Calu3 (cell line): ENCODE measurements at regions not wholly inside any gene's neighbourhood (a gene's known extent, or its start where the extent isn't known, plus 50 kb on each side); places are given as distances from the start of the nearest gene placed in this dataset.

Experiments
- BruUV-seq: library from RNA; stranded (reverse); fragments of 400-500 nt; replicated peaks from 2 replicates; lab custom pipeline; 2021; lab: Mats Ljungman, UMichigan
- CTCF ChIA-PET: fragments of 300-600 bp; sonication (Branson Sonifier 250); formaldehyde crosslinking; loops from one replicate; lab custom pipeline; 2022; ENCODE audit warnings: antibody characterized with exemption; lab: Charles Lee
- DNase-seq: peaks from one replicate; pipeline ENCODE4 v3.0.0; 2022
- H3K27ac Mint-ChIP-seq: one replicate; pipeline ENCODE4 v1.8.0; 2022; ENCODE audit warnings: mixed read lengths; ENCODE audit not compliant: unreplicated experiment
- H3K27me3 Mint-ChIP-seq: one replicate; pipeline ENCODE4 v1.8.0; 2022; ENCODE audit warnings: mixed read lengths; ENCODE audit not compliant: unreplicated experiment
- H3K36me3 Mint-ChIP-seq: one replicate; pipeline ENCODE4 v1.8.0; 2022; ENCODE audit warnings: mild to moderate bottlenecking, moderate library complexity, mixed read lengths; ENCODE audit not compliant: insufficient read depth, unreplicated experiment
- H3K4me1 Mint-ChIP-seq: one replicate; pipeline ENCODE4 v1.8.0; 2022; ENCODE audit warnings: mild to moderate bottlenecking, low read depth, mixed read lengths; ENCODE audit not compliant: unreplicated experiment
- H3K4me3 Mint-ChIP-seq: one replicate; pipeline ENCODE4 v1.8.0; 2022; ENCODE audit warnings: mild to moderate bottlenecking, low read depth, moderate library complexity, mixed read lengths; ENCODE audit not compliant: unreplicated experiment
- H3K9me3 Mint-ChIP-seq: one replicate; pipeline ENCODE4 v1.8.0; 2022; ENCODE audit warnings: low read depth, mixed read lengths; ENCODE audit not compliant: unreplicated experiment
- intact Hi-C: fragments of 100-400 bp; cut with micrococcal nuclease; formaldehyde crosslinking; loops from one replicate; pipeline ENCODE4 v1.10.0; 2022; ENCODE audit not compliant: unreplicated experiment
- TF ChIP-seq, protein P1 (sequence below): fragments of 200-600 bp; IDR thresholded peaks from one replicate; pipeline ENCODE4 v1.8.0; 2022; ENCODE audit warnings: antibody characterized with exemption; ENCODE audit not compliant: unreplicated experiment

DNA sequence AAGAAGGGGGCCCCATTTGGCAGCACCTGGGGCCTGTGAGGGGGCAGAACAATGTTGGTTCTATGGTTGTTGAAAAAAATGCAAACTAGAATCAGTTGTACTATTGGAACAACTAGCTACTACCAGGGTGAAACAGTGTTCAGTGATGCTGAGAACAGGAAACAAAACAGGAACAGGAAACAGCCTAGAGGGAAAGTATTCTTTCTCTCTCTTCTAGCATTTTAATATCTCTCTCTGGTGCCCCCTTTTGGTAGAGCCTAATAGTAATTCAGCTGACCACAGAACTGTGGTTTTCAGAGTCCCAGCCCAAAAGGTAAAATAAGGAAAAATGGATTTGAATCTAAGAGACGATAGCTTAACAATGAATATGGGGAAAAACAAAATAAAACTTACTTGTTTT, 138.0 kb upstream of the KCNN2 start:
- Mint-ChIP-seq H3K27ac (no peak overlapping the region), H3K9me3 (peaks cover 9% of the 10 kb centered on the region), H3K27me3 (no peaks in the 10 kb centered on the region), H3K4me1 (no peaks in the 10 kb centered on the region), H3K36me3 (no peaks in the 10 kb centered on the region), H3K4me3 (no peak overlapping the region)
- TF ChIP-seq, protein P1, sequence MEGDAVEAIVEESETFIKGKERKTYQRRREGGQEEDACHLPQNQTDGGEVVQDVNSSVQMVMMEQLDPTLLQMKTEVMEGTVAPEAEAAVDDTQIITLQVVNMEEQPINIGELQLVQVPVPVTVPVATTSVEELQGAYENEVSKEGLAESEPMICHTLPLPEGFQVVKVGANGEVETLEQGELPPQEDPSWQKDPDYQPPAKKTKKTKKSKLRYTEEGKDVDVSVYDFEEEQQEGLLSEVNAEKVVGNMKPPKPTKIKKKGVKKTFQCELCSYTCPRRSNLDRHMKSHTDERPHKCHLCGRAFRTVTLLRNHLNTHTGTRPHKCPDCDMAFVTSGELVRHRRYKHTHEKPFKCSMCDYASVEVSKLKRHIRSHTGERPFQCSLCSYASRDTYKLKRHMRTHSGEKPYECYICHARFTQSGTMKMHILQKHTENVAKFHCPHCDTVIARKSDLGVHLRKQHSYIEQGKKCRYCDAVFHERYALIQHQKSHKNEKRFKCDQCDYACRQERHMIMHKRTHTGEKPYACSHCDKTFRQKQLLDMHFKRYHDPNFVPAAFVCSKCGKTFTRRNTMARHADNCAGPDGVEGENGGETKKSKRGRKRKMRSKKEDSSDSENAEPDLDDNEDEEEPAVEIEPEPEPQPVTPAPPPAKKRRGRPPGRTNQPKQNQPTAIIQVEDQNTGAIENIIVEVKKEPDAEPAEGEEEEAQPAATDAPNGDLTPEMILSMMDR, result no peak
- CTCF ChIA-PET, result no interaction called here
- intact Hi-C loops, result loop anchor here (5.0 kb wide), 1 partner anchor 122 kb away; no protein-coding TSS in a partner anchor
- BruUV-seq, result no TSS peak
- peak; percentile 15 for DNase-seq

DNA sequence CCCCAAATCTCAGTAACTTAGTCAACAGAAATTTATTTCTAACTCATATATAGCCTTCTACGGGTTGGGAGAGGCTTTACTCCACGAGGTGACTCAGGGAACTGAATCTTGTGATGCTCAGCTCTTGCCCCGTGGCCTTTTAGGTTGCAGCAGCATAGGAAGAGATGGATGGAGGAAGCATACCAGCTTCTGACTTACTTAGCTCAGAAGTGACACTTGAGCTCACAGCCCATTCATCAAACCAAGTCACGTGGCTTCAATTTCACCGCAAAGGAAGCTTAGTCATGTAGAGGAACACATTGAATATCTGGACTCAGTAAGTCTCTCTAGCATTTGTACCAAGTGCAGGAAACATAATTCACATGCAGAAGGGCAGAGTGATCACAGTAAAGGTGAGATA, 124.1 kb upstream of the KCNN2 start:
- Mint-ChIP-seq H3K4me3 (no peak overlapping the region), H3K4me1 (no peaks in the 10 kb centered on the region), H3K27me3 (no peaks in the 10 kb centered on the region), H3K36me3 (no peaks in the 10 kb centered on the region), H3K9me3 (no peaks in the 10 kb centered on the region), H3K27ac (no peak overlapping the region)
- CTCF ChIA-PET, result interaction anchor here (1.4 kb wide), 1 partner anchor 12 kb away, joined by 4 read pairs; no protein-coding TSS in a partner anchor
- no peak for DNase-seq
- BruUV-seq, result no TSS peak
- intact Hi-C loops, result no loop called here
- TF ChIP-seq, protein P1, result no peak

DNA sequence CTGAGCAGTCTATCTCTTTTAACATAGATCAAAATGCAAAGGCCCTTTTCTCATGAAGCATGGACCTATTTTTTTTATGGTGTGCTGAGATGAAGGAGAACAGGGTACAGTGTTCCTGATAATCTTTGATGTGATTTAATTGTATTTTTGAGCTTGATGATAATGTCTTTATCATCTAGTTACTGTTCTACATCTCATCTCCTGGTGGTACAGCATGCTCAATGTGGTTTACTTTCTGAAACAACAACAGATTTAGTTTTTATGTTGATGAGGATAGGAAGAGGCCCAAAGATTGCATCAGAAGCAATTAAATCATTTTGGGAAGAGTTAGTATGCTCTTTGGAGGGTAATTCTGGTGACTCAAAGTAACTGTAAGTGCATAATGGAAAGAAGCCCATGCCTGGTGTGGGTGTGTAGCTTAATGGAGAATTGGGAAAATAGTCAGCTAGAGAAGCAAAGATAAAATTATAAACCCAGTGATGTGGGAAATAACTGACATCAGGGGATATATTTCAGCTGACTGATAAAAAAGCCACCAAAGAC, 123.0 kb upstream of the KCNN2 start:
- intact Hi-C loops, result no loop called here
- Mint-ChIP-seq H3K36me3 (no peaks in the 10 kb centered on the region), H3K27ac (no peak overlapping the region), H3K4me1 (no peaks in the 10 kb centered on the region), H3K9me3 (no peaks in the 10 kb centered on the region), H3K4me3 (no peak overlapping the region), H3K27me3 (no peaks in the 10 kb centered on the region)
- DNase-seq, result no peak
- CTCF ChIA-PET, result interaction anchor here (0.7 to 1.4 kb wide), 2 partner anchors 11 to 51 kb away, joined by 3 to 4 read pairs; no protein-coding TSS in a partner anchor
- TF ChIP-seq, protein P1, result no peak
- no TSS peak for BruUV-seq

DNA sequence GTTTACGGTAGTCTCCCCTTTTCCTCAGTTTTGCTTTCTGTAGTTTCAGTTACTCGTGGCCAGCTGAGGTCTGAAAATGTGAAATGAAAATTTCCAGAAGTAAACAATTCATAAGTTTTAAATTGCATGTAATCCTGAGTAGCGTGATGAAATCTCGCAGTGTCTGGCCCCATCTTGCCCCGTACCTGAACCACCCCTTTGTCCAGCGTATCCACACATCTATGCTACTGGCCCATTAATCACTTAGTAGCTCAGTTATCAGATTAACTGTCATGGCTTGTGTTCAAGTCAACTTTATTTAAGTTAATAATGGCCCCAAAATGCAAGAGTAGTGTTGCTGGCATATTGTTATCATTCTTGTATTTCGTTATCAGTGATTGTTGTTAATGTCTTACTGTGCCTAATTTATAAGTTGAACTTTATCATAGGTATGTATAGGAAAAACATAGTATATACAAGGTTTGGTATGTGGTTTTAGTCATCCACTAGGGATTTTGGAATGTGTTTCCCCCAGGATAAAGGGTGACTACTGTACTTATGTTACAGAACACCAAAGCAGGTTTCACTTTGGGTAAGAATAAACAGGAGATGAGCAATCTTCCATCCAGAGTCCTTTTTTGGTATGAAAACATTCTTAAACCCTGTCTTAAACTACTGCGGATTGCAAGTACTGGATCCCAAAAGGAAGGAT, 118.4 kb upstream of the KCNN2 start:
- Mint-ChIP-seq H3K4me1 (no peaks in the 10 kb centered on the region), H3K27ac (no peak overlapping the region), H3K27me3 (no peaks in the 10 kb centered on the region), H3K4me3 (no peak overlapping the region), H3K36me3 (no peaks in the 10 kb centered on the region), H3K9me3 (no peaks in the 10 kb centered on the region)
- intact Hi-C loops, result no loop called here
- no TSS peak for BruUV-seq
- CTCF ChIA-PET, result no interaction called here
- TF ChIP-seq, protein P1, result no peak
- no peak for DNase-seq
